HG02571 (cell line): ENCODE measurements at regions not wholly inside any gene's neighbourhood (a gene's known extent, or its start where the extent isn't known, plus 50 kb on each side); places are given as distances from the start of the nearest gene placed in this dataset.
"Not testable (repeated sequence)": the region's sequence is repeated elsewhere in the genome, so short reads cannot be mapped to it uniquely, and the experiment has no call there.

Source experiments
- ATAC-seq: cut with Tn5 transposase; IDR thresholded peaks from one replicate; pipeline ENCODE4 v1.9.1; 2021; ENCODE audit warnings: mild to moderate bottlenecking, moderate library complexity; ENCODE audit not compliant: unreplicated experiment

DNA sequence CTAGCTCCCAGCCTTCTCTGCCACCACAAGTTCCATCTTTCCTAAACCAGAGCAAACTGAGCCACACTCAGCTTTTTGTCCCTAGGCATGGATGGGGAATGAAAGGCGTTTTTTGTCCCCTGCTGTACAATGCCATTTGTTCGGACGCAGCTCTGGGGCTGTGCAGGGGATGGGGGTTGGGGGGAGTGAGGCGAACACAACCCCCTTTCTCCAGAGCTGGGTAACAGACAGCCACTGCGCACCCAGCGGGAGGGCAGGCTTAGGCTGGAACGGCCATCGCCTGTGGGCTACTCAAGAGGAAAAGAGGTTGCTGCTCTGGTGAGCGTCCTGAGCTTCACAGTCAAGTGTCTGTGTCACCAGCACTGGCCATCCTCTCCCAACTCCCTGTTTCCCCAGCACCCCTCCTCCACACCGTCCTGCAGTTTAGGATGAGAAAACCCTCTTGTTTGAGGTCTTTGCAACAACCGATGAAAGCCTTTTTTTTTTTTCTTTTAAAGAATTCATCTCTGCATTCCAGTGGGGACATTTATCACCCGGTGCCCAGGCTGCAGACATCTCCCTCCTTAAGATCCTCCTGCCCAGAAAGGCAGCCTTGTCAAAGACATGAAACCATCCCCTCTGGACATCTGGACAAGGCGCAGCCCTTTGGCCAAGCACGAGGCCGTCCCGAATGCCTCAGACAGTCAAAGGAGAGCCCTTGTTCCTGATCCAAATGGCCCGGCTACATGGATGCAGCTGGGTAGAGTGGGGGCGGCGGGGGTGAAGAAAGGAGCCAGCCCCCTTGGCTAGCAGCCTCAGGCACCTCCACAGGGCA lies 419.6 kb downstream of the BCOR start:
- no peak for ATAC-seq

DNA sequence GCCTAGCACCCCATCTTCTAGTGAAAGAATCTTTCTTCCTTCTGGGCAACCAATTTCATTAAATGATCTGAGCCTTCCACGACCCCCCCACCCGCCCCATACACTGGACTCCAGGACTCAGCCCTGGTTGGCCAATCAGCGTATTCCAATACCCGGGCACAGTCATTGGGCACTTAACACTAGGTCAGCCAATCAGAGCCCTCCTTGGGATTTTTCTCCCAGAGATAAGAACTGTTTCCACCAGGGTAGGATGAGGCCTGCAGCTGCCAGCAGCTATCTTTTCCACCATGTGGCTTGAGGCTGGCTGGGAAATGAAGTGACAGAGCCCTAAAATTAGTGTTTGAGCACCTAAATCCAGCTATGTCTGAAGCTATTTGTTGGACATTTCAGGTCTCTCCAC lies 418.8 kb downstream of the BCOR start:
- no peak for ATAC-seq

DNA sequence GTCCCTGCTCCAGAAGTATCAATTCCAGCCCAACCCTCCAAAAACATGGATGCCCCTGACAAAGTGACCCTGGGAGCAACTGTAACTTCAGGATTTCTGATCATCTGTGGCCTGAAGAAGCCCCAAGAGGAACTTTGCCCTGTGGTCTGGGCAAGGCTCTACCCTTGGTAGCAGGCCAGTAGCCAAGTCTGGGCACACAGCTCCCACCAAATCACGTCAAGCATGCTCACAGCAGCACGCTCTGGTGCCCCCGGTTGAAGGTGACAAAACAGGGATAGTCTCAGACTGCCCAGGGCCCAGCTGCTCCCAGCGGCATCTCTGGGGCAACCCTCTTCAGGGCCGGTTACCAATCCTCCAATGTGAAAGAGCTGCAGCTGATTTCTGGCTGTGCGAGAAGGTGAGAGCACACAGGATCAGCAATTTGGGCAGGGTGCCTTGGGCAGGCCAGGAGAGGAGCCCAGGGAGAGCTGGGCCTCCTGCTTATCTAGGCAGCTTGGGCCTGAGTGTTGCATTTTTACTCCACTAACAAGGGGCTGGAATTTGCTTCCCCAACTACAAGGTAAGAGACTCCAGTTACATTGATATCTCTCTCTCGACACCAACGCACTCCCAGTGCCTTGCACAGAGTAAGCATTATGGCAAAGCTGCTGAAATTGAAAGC lies 418.1 kb downstream of the BCOR start:
- no peak for ATAC-seq

DNA sequence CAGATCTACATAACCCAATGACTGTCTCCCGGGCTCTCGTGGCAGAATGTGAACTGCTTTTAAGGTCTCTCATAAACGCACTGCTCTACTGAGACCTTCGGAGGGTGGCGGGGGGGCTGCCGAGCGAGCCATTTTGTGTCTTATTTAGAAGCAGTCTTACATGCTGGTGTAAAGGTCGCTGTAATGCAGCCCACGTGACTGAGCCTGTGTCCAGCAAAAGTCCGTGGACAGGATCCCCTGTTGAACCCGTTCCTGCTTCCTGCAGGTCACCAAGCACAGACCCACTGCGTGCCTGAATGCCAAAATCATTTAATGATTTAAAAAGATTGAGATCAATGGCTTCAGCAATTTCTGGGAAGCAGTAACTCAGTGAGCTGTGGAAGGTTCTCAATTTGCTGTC lies 415.9 kb downstream of the BCOR start:
- ATAC-seq = no peak

DNA sequence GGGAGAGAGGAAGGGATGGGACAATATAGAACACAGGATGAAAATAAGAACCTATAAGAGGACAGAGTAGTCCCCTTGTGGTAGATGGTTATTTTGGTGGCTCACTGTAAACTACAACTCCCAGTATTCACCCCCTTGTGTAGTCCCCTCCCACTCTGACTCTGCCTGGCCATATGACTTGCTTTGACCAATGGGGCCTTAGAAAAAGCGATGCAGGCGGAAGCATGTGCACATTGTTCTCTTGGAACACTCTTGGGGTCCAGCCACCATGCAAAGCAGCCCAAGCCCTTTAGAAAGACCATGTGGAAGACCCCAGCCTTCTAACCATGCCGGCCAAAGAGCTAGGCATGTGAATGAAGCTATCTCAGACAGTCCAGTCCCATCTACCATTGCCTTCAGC lies 415.0 kb downstream of the BCOR start:
- no peak for ATAC-seq

DNA sequence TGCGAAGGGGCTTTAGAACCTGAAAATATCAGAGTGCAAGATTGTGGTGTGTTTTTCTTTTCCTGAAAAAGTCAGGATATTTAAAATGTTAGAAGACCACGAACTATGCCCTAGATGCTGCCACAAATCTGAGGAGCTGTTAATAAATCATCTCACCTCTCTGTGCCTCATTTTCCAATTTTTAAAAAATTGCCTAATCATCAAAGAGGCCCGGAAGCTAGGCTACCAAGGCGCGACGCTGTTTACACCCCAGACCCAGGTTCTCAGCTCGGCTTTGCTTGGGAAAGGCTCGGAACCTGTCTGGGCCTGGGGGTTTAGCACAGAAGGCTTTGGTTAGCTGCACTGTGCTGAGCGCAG lies 409.6 kb downstream of the BCOR start:
- no peak for ATAC-seq

DNA sequence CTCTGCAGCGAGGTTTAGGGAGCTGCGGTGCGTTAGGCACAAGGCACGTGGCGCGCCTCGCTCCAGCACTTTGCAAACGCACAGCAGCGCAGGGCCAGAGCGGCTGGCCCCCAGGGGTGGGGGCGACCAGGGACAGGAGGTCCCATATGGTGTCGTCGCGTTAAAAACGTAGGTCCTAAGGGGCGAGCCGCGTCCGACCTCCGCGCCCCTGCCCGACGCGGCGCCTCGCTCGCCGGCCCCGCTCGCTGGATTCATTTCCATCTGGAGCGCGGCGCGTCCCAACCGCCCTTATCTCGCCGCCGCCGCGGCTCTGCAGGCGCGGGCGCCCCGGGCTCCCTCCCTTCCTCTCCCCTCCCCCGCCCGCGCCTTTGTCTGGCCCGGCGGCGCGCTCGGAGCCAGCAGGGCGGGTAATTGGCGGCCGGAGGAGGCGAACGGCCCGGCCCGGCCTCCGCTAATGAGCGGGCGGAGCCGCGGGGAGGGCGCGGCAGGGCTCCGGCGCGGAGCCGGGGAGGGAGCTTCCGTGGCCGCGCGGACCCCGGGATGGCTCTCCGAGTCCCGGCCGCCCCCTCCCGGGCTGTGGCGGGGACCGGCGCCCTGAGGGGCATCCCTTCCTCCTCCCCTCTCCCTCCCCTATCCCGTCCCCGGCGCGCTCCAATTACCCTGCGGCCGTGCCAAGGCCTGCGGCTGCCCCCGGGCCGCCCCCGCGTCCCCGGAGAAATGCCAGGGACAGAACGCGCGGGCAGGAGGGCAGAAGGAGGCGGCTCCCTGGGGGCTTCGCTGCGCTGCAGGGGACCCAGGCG lies 409.0 kb downstream of the BCOR start:
- ATAC-seq = no peak

DNA sequence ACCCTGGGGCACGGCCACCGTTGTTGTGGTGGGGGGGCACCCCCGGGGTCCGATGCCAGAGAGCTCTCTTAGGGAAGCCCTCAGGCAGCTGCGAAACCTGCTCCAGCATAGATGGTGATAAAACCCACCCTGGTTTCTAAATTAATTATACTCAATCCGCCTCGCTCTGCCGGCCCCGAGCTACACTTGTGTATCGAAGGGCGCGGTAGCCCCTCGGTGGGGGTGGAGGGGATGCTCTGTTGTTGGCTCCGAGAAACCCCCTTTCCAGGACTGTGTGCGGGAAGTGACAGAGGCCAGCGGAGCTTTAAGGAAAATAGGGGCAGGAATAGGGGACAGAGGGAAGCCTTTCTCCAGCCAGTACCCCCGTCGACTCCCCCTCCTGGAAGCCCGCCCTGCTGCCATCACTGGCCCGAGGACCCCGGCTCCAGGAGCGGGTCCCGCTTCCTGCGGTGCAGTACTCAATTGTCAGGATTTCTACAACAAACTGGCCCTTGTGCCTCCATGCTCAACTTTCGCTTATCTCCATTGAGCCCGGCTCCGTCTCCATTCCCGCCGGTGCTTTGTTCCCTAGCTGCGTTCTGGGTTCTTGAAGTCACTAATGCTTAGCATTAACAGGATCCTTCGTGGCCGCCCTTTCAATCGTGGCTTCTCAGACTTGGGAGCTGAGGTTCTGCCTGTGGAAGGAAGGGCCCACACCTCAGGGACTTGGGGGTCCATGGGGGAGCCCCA lies 408.2 kb downstream of the BCOR start:
- ATAC-seq = no peak

DNA sequence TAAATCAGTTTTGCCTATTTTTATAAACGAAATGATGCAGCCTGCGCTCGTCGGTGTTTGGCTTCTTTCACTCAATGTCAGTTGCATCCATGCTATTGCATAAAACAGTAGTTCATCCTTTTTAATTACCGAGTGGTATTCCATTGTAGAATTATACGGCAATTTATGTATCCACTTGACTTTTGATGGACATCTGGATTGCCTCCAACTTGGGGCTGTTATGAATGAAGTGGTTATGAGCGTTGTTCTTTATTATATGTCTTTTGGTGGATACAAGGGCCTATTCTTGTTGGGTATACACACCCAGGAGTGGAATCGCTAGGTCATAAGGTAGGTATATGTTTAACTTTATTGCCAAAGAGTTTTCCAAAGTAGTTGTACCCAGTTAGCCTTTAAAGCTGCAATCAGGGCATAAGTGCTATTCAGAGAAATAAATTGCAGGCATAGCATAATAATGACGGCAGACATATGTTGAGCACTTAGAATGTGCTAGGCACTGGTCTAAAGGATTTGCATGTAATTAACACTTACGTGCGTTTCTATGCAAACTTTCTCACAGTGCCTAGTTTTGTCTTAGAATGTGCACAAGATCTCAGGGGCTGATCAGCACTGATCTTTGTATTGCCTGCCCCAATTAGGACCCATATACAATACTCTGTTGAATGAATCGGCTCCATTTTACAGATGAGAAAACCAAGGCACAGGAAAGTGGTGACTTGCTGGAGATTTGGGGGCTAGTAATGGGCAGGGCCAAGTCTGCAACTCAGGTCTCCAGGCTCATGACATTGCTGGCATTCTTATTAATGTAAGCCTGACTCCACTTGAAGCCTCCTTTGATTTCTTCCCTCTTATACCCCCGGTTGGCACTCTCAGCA lies 407.0 kb downstream of the BCOR start:
- ATAC-seq = no peak

DNA sequence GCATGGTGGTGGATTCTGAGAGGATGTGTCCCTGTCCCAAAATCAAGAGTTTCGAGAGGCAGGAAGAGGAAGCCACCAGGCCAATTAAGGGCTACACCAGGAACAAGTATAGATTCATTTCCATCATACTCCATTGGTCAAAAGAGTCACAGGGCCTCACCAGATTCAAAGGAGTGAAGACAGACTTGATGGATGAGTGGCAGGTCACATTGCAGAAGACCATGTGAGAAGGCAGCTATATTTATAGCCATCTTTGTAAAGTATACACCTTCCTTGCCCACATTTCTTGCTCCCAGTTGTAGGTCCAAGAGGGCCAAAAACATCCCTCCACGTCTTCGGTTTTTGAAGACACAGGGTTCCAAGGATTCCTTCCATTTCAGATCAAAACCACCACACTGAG lies 406.0 kb downstream of the BCOR start:
- ATAC-seq = no peak

DNA sequence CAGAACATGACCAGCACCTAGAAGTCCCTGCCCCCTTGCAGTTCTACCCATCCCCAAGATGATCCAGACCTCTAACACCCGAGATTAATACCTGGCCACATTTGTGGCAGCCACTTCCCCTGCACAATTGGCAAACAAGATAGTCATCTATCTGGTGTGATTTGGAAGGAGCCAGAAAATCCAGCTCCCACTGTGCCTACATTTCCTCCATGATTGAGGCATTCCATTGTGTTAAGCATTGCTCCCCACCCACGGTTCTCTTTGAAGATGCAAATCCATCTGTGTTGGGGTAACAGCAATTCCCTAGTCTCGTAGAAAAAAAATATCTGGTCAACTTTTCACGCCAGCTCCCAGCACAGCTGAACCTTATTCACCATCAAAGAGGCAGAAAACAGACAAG lies 405.0 kb downstream of the BCOR start:
- ATAC-seq = no peak

DNA sequence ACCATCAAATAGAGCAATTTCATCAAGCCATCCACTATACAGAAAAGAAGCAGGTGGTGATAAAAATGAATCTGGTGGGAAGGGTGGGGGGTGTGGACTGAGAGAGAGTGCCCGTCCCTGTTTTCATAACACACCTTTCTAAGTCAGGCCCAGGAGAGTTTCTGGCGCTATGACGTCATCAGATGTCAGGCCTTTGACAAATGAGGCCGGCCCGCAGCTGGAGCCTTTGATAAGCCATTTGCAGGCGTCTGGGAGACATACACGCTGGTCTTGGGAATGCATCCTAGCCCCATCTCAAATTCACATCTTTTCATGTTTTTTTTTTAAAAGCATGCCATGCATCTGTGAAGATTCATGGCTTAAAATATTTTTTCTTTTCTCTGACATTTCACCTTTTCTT lies 404.5 kb downstream of the BCOR start:
- no peak for ATAC-seq

DNA sequence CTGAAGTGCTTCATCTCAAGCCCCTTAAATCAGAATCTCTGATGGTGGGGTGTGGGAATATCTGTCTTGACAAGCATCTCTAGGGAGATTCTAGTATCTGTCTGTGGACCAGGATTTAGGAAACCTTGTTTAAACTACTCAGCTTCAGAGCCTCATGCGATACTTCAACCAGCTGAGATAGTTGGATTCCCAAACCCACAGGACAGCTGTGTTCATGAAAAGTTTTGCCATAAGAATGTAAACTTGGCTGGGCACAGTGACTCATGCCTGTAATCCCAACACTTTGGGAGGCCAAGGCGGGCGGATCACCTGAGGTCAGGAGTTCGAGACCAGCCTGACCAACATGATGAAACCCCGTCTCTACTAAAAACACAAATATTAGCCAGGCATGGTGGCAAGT lies 395.1 kb downstream of the BCOR start:
- not testable (repeated sequence) for ATAC-seq

DNA sequence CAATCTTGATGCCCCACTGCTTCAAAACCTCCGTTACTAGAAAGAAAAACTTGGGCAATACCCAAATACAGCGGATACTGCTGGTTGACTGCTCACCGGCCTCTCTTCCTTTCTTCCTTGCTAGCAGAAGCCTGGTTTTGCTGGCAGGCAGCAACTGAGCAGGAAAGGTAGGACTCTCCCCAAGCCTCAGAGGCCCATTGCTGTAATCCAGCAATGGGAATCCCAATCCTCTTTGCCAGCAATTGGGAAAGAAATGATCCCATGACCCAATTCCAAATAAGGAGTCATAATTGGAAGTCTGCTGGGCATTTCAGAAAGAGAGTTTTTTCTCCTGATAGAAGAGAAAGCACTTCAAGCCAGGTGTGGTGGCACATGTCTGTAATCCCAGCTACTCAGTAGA lies 394.5 kb downstream of the BCOR start:
- no peak for ATAC-seq

DNA sequence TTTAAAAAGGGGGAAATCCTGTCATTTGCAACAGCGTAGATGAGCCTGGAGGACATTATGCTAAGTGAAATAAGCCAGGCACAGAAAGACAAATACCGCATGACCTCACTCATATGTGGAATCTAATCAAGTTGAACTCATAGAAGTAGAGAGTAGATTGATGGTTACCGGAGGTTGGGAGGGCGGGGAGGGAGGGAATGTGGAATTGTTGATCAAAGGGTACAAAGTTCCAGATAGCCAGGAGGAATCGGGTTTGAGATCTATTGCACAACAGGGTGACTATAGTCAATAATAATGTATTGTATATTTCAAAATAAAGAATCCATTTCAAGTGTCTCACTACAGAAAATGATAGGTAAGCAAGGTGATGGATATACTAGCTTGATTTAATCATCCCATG lies 393.2 kb downstream of the BCOR start:
- ATAC-seq = no peak

DNA sequence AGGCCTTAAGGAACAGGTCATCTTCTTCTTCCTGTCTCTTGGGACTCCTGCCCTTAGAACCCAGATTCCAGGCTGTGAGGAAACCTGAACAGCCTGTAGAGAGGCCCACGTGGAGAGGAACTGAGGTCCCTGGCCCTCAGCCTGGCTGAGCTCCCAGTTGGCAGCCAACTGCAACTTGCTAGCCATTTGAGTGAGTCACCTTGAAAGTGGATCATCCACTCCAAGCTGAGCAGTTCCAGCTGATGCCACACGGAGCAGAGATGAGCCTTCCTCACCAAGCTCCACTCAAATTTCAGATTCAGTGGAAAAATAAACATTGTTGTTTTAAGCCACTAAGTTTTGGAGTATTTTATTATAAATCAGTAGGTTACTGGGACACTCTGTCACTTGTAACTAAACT lies 392.5 kb downstream of the BCOR start:
- ATAC-seq = no peak

DNA sequence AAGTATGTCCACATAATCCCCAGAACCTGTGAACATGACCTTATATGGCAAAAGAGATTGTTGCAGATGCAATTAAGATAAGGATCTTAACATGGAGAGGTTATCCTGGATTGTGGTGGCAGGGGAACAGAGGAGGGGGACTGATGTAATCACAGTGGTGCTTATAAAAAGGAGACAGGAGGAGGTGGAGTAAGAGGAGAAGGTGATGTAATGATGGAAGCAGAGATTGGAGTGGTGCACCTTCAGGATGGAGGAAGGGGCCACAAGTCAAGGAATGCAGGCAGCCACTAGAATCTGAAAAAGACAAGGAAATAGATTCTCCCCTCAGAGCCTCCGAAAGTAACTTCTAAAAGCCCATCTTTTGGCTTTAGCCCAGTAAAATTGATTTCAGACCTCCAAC lies 388.4 kb downstream of the BCOR start:
- no peak for ATAC-seq

DNA sequence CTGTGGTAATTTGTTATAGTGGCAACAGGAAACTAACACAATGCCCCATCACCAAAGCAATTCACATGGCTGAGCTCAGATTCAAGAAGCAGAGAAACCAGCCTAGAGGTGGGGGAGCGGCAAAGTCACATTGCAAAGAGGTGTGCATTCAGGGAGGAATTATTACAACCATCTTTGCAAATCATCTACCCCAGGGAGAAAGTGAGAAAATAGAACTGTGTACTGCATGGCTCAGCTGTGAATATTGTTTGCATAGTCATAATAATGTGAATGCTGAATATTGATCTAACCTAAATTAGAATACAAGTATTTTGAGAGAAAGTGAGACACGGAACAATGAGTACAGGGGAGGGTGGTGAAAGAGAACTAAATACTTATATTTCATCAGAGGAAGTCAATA lies 387.9 kb downstream of the BCOR start:
- no peak for ATAC-seq

DNA sequence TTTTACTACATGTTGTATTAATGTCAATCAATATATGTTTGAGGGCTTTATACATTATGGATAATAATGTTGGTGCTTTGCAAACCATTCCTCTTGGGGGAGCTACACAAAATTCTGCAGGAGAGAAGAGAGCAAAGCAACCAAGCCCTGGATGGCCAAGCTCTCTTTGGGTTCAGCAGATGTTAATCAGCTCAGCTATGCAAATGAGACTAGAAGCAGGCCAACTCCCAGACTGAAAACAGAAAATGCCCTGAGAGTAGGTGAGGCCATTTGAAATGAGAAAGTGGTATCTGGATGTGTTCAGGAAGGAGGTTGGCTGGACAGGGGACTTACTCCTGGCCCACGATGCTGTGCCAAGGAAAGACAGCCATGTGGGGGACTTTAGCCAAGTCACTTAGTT lies 387.0 kb downstream of the BCOR start:
- ATAC-seq = no peak

DNA sequence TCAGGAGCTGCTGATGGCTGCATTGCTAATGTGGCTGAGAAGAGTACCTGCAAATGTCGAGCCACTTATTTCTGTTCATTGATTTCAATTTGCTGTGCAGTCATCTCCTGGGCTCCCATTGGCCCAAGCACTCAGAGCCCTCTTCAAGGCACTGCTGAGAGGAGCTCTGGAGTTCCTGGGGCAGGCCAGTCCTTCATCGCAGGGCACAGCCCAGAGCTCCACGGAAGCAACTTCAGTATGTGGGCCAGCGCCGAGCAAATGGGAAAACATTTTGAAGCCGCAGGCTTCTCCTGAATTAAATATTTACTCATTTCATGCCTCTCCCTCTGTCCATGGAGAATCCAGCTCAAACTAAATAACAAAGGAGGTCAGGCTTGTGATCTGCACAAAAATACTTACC lies 383.3 kb downstream of the BCOR start:
- no peak for ATAC-seq
